Tongue (tissue), 1 donor: ENCODE measurements at regions not wholly inside any gene's neighbourhood (a gene's known extent, or its start where the extent isn't known, plus 50 kb on each side); places are given as distances from the start of the nearest gene placed in this dataset.

Source experiments
- DNase-seq: peaks from one replicate; pipeline ENCODE4 v3.0.0-alpha.2; 2015

DNA sequence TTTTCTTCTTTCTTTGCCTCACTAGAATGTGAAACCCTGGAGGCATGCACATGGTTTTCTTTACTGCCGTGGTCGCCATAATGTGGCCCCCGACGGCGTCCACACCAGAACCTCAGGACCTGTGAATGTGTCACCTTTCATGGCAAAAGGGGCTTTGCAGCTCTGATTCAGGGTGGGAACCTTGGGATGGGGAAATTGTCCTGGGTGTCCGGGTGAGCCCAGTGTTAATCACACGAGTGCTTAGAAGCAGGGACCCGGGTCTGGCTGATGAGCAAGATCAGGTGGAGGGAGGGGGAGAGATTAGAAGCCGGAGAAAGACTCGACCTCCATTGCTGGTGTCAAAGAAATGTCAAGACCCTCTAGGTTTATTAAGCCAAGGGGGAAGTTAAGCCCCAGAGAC, 74.7 kb upstream of the SHISAL1 start:
- DNase-seq: no peak

DNA sequence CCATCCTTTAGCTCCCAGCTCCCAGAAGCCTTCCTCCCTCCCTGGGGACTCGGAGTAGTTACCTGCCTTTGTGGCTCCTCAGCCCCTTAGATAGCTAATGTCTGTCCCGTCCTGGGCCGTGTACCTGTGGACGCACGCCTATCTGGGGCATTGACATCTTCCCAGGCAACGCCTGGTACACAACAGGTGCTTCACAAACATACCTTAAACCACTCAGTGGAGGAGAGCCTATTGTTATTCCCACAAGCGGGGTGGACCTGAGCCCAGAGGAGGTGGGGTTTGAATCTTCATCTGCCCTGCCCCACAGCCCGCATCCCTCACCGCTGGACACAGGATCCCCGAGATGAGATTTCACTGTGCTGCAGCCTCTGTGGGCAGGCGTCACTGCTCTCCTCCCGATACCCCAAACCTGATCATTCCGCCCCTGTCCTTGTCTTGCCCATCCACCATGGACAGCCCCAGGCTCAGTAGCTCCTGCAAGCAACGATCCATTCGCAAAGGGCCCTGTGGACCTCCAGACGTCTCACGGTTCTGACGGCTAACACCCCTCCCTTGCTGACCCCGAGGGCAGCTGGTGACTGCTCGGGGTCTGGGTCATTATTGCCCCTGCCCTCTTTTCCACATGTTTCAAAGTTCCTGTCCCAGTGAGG, 73.8 kb upstream of the SHISAL1 start:
- DNase-seq: no peak

DNA sequence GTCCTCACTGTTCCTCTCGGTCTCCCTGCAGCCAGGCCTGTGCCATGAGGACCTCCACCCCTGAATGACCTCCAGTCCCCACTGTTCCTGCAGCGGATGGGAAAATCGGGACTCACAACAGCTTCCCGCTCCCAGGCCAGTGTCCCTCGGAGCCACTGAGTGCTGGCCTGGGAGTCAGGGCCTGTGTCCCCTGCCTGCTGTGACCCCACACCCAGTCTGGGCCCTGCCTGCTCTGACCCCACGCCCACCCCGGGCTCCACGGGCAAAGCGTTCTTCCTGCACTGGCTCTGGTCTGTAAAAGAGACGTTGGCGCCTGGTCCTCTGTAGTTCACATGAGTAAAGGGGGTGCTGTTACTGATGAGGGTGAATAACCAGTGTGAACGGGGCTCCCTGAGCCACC, 73.0 kb upstream of the SHISAL1 start:
- DNase-seq: no peak

DNA sequence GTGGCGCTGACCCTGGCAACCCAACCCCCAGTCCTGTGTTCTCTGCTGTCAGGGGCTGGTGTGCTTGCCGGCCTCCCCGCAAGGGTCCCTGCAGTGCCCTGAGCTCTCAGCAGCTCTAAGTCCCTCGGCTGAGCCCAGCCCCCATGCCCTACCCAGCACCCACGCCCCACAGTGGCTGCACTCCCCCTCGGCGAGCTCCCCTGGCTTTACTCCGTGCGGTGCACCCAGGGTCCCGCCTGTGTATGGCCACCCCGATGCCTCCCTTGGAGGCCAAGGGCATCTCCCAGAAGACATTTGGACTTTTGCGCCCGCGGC, 72.5 kb upstream of the SHISAL1 start:
- no peak for DNase-seq

DNA sequence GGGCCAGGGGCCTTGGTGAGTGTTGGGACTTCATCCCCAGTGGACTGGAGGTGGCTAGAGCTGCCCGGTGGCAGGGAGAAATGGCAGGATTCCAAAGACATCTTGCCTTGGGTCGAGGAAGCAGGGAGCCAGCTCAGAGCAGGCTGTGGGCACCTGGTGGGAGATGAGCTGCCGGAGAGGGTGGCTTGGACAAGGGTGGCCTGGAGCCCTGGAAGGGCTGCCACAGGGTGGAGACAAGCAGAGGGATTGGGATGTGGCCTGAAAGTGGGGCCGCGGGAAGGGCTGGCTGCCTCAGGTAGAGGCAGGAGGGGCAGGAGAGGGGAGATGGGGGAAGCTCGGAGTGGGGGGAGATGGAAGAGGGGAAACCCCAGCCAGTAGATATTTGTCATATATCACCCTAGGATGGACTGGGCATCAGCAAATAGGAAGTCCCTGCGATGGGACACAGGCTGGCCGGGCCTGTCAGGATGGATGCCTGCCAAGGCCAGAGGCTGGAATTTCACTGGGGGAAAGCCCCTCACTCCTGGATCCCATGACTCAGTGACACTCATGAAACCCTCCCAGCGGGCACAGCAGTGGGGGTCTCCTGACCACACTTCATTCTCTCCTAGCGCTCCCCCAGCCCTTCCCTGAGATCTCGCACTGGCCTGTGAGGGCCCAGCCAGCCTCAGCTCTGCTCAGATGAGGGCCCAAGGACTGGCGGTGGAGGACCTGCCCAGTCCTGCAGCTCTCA, 72.0 kb upstream of the SHISAL1 start:
- DNase-seq: no peak

DNA sequence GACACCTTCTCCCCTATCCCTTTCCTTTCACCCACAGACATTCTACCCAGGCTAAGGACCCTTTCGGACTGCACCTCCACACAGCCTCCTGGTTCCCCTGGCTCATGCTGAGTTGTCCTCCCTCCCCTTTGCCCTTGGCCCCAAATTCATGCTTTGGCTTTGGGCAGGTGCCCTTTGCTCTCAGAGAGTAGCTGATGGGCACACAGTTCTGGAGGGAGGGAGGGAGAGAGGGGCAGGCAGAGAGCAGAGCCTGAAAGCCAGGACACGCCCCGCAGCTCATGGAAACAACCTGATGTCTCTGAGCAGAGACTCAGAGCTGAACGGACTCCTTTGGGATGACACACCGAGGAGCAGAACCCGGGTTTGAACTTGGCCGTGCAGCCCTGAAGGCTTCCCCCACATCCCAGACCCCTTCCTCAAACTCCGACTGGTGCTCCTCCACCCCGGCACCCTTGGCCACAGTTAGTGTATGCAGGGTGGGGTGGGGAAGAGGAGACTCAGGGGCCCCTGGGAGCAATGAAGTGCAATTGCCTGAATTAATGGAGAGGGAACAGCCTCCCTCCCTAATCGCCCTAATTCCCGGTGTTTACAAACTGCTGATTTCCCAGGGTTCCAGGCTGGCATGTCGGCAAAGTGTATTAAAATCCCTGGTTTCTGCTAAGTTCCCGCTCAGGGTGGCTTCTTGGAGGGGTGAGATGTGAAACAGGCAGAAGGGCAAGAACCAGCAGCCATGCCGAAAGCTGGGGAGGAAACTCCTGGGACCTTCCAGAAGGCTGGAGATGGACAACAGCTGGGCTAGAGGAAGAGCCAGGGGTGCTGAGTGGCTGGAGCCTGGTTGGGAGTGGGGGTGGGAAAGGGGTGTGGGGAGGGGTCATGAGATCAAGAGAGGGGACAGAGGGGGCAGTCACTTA, 71.2 kb upstream of the SHISAL1 start:
- DNase-seq: no peak

DNA sequence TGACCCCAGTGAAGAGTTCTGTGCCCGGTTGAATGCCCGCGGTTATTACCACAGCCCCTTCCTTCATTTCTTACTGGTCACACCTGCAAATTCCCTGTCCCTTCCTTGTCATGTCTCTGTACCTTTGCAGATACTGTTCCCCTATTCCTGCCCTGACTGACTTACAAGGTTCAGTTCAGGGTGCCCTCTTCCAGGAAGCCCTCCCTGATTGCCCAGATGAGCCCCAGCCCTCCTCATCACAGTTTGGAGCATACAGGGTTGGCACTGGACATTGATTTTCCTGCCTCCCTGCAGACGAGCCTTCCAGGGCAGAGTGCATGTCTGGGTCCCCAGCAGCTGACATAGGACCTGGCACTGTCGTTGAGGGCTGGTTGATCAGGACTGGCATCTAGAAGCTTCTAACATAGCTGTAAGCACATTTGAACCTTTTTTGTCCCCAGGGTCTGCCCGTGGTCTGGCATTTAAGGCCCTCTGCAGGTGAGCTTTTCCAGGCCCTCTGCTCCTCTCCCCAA, 70.4 kb upstream of the SHISAL1 start:
- DNase-seq: no peak

DNA sequence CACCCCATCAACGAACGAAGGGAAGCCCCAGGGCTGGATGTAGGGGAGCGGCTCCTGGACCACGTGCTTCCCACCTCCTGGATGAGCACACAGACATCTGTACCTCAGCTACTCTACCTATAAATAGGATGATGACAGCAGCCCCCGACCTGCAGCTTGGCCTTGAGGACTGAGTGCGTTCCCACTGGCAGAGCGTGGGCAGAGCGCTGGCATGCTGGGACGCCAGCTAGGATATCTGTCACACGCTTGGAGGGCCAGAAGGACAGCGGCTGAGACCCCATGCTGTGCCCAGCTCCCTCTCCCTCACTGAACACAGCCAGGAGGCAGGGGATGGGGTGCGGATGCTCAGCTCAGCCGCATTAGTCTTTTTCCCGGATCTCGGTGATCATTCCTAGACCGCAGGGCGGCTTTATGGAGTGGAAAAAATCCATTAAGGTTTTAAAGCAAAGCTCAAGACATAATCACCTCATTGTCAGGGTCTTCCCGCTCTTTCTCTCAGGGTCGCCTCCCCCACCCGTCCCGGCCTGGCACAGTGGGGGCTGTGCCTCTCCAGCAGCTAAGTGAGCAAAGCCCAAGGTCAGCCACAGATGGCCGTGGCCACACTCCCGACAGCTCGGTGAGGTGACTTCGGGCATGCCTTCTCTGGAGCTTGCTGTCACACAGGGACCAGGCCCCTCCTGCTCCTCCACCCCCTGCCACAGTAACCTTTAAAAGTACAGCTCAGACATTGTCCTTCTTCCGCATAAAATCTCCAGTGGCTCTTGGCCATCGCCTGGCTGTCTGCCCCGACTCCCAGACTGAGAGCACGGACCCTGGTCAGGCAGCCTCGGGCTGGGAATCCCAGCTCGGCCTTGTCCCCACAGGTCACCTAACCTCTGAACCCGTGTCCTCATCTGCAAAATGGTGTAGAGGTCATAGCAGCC, 69.6 kb upstream of the SHISAL1 start:
- no peak for DNase-seq

DNA sequence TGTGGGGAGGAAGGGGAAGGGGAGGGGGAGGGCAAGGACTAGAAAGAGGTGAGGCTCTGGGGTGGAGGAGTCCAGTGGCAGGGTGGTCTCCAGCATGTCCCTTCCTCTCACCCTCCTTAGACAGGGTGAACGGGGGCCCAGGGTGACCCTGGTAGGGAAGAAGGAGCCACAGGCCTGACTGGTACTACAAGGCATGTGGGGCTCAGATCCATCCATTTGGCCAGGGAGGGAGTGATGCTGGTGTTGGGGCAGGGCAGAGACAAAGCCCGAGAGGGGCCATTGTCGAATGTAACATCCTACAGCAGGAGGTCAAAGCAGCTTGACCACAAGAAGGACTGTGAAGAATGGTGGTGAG, 69.0 kb upstream of the SHISAL1 start:
- no peak for DNase-seq

DNA sequence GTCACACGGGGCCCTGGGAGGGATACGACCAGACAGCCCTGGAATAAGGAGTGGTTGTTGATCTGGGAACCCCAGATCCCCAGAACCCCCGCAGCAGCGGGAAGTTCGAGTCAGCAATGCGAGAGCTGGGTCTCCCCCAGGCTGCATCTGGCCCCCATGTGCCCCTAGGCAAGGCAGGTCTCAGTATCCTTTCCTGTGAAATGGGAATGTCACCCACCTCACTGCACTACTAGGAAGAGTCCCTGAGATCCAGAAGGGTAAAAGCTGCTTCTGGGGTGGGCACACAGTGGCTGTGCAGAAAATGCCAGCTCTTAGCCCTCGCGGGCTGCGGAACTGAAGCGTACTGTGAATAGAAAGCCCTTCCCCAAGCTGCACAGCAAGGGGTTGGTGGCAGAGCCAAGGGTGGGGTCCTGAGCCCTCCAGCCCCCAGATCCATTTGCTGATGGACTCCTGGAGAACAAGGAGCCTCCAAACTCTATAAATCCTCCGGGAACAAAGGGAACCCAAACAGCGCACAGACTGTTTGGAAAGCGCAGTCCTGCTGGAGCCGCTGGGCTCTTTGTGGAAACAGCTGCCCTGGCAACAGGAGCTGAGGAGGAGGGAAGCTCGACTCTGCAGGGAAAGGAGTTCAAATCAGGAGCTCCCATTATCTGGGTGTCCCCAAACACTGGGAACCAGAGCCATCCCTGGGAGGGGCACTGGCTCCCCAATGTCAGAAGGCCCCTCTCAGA, 68.2 kb upstream of the SHISAL1 start:
- peak; percentile 70 for DNase-seq

DNA sequence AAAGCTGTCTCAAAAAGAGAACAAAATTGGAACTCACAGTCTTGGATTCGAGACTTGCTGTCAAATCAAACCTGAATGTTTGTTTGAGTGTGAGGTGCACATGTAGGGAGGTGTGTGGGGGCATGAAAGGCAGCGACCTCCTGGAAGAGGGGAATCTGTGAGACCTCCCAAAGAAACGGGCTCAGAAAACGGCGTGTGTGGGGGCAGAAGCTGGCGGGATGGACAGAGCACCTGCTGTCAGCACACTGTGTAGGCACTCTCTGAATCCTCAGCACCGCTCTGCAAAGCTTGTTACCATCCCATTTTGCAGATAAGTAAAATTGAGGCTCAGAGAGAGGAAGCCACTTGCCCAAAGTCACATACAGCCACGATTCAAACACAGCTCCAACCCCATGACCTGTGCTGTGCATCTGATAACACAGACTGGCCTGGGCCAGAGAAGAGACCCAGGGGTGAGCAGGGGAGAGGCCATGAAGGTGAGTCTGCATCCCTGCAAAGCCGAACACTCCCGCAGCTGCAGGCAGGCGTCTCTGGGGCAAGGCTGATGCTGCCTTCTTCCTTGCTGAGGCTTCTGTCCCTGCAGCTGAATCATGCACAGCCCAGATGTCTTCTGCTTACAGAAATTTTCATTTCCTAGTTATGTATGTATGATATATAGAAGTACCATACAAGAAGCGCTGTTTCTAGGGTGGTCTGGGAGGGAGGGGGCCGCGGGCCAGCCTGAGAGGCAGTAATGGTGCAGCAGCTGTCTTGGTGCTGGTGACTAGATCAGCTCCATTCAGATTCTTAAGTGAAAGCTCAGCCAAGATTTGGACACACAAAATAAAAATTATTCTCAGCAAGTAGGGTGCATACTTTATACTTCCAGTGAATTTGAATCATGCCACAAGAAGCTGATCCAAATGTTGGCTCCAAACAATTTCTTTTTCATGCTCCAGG, 67.3 kb upstream of the SHISAL1 start:
- peak; percentile 72 for DNase-seq

DNA sequence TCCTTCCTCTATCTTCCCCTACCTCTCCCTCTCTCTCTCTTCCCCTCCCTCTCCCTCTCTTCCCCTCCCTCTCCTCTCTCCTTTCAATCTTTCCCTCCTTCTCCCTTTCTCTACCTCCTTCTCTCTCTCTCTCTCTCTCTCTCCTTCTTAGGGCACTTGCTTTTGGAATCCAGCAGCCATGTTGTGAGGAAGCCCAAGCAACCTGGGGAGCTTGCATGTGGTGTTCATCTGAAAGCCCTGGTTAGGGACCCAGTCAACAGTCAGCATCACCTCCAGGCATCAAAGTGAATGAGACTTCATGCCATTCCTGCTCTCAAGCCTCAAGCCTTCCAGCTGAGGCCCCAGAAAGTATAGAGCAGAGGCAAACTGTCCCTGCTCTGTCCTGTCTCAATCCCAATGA, 65.6 kb upstream of the SHISAL1 start:
- no peak for DNase-seq

DNA sequence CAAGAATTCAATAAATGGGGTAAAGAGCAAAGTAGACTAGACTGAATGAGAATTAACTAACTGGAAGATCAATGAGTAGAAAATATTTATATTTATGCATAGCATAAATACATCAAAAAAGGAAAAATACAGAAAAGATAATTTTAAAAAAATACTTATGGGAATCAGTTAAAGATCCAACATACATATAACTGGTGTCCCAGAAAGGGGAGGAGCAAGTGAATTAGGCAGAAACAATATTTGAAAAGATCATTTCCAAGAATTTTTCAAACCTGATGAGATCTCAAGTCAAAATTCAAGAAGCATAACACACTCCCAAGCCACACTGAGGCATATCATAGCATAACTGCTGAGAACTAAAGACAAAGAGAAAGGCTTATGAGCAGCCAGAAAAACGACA, 62.7 kb upstream of the SHISAL1 start:
- no peak for DNase-seq

DNA sequence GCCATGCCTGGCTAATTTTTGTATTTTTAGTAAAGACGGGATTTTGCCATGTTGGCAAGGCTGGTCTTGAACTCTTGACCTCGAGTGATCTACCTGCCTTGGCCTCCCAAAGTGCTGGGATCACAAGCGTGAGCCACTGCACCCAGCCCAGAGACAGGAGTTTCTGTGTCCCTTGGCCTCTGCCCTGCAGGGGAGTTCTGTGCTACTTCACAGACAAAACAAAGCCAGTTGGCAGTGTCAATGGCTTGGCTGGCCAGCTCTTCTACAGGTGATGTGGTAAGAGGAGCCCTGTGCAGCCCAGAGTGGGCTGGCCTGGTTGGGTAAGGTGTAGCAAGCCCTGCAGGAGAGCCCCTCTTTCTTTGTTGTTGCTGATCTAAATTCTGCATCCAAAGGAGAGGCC, 60.5 kb upstream of the SHISAL1 start:
- DNase-seq: no peak

DNA sequence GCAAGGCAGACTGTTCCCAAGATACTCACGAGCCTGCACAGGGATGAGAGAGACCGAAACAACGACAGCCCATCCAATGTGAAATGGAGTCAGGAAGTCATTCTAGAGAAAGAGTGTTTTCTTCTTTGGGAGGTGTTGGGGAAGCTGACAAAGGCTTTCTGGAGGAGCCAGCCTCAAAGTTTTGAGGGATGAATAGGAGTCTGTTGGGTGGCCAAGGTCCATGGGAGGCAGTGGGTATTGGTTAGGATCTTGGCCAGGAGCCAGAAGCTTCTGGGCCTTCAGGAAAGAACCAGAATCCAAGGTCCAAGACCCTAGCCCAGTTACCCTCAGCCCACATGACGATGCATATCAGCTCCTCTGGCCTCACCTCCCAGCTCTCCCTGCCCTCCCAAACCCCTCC, 59.9 kb upstream of the SHISAL1 start:
- no peak for DNase-seq

DNA sequence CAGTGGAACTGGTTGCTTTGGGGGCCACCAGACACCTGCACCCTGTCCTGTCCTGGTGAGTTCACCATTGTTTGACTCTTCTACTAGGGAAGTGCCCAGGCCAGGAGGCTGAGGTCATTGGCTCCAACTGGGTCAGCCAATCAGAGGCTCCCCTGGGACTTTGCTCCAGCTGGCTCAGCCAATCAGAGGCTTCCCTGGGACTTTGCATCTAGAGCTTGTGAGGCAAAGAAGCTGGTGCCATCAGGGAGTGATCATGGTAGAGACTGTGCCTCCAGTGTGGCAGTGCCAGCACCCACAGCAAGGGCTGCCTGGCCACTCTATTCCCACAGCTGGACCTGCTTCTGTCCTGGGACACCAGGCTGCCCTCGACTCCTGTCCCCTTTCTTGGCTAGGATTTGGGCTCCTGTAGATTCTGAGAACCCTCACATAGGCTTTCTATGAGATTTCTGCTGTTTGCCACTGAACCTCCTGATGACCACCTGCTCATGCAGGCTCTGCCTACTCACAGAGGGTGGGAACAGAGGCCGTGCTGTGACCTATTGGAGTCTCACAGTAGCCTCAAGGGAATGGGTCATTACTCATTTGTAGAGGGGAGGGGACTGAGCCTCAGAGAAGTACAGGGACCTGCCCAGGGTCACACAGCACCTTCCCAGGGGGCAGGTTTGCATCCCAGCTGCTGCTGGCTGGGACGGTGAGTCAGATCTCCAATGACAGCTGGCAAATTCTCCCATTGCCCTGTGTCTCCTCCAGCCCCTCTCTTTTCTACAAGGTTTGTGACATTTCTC, 59.2 kb upstream of the SHISAL1 start:
- DNase-seq: no peak

DNA sequence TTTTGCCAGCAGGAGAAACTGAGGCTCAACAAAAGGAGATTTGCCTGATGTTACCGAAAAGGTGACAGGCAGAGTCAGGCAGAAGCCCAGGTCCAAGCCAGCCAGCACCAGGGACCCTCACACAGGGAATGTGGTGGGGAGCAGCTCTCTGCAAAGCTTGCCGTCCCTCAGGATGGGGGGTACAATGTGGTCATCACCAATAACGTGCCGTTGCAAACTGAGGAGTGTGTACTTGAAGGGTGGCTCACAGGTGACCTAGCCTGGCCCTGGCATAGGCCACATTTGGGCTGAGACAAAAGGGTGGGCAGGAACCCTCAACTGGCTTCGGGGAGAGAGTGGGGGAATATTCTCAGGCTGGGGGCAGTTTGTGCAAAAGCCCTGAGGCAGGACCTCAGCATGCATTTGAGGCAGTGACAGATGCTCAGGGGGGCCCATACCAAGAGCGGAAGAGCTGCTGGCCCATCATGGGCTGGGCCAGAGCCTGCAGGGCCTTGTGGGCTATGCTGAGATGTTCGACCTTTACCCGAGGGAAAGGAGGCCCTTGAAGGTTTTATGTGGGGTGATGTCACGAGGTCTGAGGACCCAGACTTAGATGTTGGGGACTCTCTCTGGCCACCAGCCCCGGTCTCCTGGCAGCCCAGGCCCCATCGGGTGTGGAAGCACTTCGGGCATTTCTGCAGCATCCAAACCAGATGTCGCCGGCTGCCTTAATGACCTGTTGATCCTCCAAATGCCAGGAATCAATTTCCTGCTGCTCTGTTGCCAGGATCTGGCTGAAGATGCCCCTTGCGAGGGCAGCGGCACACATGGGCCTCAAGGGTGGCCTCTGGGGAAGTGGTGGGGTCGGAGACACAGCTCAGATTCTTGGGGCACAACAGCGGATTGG, 57.4 kb upstream of the SHISAL1 start:
- DNase-seq: peak; percentile 66

DNA sequence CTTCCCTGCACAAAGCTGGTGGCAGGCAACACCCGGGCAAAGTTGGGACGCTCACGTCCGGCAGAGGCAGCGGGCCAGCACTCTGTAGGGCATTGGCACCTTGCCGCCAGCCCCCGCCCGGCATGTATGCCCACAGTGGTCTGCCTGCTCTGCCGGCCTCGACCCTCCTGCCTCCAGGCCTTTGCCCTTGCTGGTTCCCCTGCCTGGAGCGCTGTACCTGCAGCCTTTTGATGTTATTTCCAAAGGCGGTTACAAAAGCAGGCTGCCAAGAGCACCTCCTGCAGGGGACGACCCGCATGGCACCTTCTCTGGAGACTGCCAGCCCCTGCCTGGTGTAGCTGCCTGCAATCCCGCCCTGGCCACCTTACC, 56.5 kb upstream of the SHISAL1 start:
- DNase-seq: no peak
